ENCODE measurements at regions not wholly inside any gene's neighbourhood (a gene's known extent, or its start where the extent isn't known, plus 50 kb on each side); places are given as distances from the start of the nearest gene placed in this dataset.

GRCh38 chr12:113651662-113652061, 180.0 kb upstream of the LHX5 start:
- DNase-seq = no peak

- no peak for DNase-seq
These were observed 178.8 kb upstream of the LHX5 start for GRCh38 chr12:113650476-113650875.

GRCh38 chr12:113649256-113649830, 177.7 kb upstream of the LHX5 start:
- DNase-seq = no peak

- DNase-seq = no peak
These were observed 175.4 kb upstream of the LHX5 start for GRCh38 chr12:113647048-113647447.

GRCh38 chr12:113645603-113646002, 173.9 kb upstream of the LHX5 start:
- no peak for DNase-seq

GRCh38 chr12:113645183-113645582, 173.5 kb upstream of the LHX5 start:
- no peak for DNase-seq

- DNase-seq = no peak
These were observed 171.7 kb upstream of the LHX5 start for GRCh38 chr12:113643177-113643974.

GRCh38 chr12:113642672-113643071, 171.0 kb upstream of the LHX5 start:
- DNase-seq = no peak

GRCh38 chr12:113642216-113642615, 170.5 kb upstream of the LHX5 start:
- DNase-seq = no peak

- no peak for DNase-seq
These were observed 169.9 kb upstream of the LHX5 start for GRCh38 chr12:113641426-113642030.

GRCh38 chr12:113640837-113641236, 169.2 kb upstream of the LHX5 start:
- no peak for DNase-seq

- DNase-seq = no peak
These were observed 167.8 kb upstream of the LHX5 start for GRCh38 chr12:113639474-113639873.

- no peak for DNase-seq
These were observed 166.7 kb upstream of the LHX5 start for GRCh38 chr12:113638460-113638775.

- DNase-seq = no peak
These were observed 163.3 kb upstream of the LHX5 start for GRCh38 chr12:113634982-113635381.

GRCh38 chr12:113634474-113634873, 162.8 kb upstream of the LHX5 start:
- no peak for DNase-seq

- no peak for DNase-seq
These were observed 162.1 kb upstream of the LHX5 start for GRCh38 chr12:113633678-113634332.

- no peak for DNase-seq
These were observed 159.0 kb upstream of the LHX5 start for GRCh38 chr12:113630625-113631024.

GRCh38 chr12:113625499-113625898, 153.8 kb upstream of the LHX5 start:
- DNase-seq = no peak

- no peak for DNase-seq
These were observed 150.7 kb upstream of the LHX5 start for GRCh38 chr12:113622410-113622809.

GRCh38 chr12:113620437-113620976, 148.8 kb upstream of the LHX5 start:
- DNase-seq = no peak

- DNase-seq = no peak
These were observed 147.5 kb upstream of the LHX5 start for GRCh38 chr12:113619202-113619601.

GRCh38 chr12:113613414-113613813, 141.7 kb upstream of the LHX5 start:
- no peak for DNase-seq

GRCh38 chr12:113612793-113613192, 141.1 kb upstream of the LHX5 start:
- DNase-seq = no peak

Measured in NCI-H2171 (cell line).